ENCODE measurements at regions not wholly inside any gene's neighbourhood (a gene's known extent, or its start where the extent isn't known, plus 50 kb on each side); places are given as distances from the start of the nearest gene placed in this dataset.

DNA sequence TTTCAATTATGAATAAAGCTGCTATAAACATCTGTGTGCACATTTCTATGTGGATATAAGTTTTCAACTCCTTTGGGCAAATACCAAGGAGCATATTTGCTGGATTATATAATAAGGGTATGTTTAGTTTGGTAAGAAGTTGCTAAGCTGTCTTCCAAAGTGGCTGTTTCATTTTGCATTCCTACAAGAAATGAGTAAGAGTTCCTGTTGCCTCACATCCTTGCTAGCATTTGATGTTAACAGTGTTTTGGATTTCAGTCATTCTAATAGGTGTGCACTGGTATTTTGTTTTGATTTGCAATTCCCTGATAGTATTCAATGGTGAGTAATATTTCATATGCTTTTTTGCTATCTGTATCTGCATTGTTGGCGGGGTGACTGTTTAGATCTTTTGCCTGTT is 120.7 kb upstream of the MDFIC2 start:
- intact Hi-C loops (cut with DNase I): no loop called here
- H3K27ac ChIP-seq: no peak overlapping the region

DNA sequence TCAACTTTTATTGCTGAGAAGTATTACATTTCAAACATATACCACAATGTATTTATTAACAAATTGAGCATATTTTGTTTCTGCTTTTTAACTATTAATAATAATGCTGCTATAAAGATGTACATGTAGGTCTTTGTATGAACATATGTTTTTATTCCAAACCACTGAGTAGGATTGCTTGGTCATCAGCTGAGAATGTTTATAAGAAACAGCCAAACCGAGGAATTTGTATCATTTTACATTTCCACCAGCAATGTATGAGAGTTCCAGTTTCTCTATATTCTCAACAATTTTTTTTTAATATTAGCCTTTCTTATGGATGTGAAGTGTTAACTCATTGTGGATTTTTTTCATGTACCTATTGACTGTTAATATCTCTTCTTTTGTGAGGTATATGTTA is 119.5 kb upstream of the MDFIC2 start:
- Histone ChIP-seq H3K9me3 (no peaks in the 10 kb centered on the region), H3K4me1 (no peaks in the 10 kb centered on the region), H3K4me3 (no peak overlapping the region), H3K36me3 (no peaks in the 10 kb centered on the region), H3K27me3 (no peaks in the 10 kb centered on the region), H3K27ac (no peak overlapping the region)
- intact Hi-C loops (cut with DNase I): no loop called here
- TF ChIP-seq, protein P1, sequence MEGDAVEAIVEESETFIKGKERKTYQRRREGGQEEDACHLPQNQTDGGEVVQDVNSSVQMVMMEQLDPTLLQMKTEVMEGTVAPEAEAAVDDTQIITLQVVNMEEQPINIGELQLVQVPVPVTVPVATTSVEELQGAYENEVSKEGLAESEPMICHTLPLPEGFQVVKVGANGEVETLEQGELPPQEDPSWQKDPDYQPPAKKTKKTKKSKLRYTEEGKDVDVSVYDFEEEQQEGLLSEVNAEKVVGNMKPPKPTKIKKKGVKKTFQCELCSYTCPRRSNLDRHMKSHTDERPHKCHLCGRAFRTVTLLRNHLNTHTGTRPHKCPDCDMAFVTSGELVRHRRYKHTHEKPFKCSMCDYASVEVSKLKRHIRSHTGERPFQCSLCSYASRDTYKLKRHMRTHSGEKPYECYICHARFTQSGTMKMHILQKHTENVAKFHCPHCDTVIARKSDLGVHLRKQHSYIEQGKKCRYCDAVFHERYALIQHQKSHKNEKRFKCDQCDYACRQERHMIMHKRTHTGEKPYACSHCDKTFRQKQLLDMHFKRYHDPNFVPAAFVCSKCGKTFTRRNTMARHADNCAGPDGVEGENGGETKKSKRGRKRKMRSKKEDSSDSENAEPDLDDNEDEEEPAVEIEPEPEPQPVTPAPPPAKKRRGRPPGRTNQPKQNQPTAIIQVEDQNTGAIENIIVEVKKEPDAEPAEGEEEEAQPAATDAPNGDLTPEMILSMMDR (IDR thresholded peaks at IDR 0.05): no peak
- DNase-seq (ENCODE audit: low spot score in 2 of 2): no peak

More for the DNA sequence above, 120.7 kb upstream of the MDFIC2 start:
- H3K36me3 ChIP-seq: no peaks in the 10 kb centered on the region
- TF ChIP-seq, protein P1 (IDR thresholded peaks at IDR 0.05): no peak
- no peaks in the 10 kb centered on the region for H3K27me3 ChIP-seq
- no peaks in the 10 kb centered on the region for H3K9me3 ChIP-seq
- H3K4me3 ChIP-seq: no peak overlapping the region
- no peak for DNase-seq (ENCODE audit: low spot score in 2 of 2)
- no peaks in the 10 kb centered on the region for H3K4me1 ChIP-seq

DNA sequence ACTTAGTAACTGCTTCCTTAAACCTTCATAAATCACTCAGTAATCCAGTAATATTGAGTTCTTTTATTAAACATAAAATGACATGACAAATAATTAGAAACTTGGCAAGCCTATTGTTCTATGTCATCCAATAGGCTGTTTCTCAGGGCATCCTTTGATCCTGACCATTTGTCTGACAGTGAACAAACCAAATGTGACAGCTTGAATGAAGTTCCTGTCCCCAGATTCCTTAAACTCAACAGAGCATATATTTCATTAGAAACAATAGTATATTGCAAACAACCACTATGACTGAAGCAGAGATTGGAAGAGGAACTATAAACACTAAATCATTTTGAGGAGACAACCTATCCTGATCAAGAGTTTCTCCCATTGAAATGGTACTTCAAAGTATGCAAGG is 113.6 kb upstream of the MDFIC2 start:
- DNase-seq (ENCODE audit: low spot score in 2 of 2): no peak

DNA sequence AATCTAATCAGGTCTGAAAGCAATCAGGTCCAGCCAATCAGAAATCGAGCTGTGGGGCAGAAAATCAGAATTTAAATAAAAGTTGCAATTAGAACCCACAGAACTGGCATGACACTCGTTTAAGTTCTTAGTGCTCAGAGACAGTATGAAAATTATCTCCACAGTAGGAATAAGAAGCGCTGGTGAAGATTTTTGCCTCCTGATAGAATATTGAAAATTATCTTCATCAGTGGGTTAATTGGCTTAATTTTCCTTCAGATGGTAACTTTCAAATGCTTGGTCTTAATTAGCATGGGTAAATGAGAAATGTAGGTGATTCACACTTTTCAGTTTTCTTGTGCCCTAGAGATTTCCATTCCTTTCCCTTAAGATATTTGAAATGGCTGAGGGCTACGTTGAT is 109.1 kb upstream of the MDFIC2 start:
- H3K4me3 ChIP-seq: no peak overlapping the region

More for the DNA sequence above, 113.6 kb upstream of the MDFIC2 start:
- H3K4me1 ChIP-seq: no peaks in the 10 kb centered on the region
- TF ChIP-seq, protein P1 (IDR thresholded peaks at IDR 0.05): no peak
- no peak overlapping the region for H3K4me3 ChIP-seq
- intact Hi-C loops (cut with DNase I): no loop called here
- H3K36me3 ChIP-seq: no peaks in the 10 kb centered on the region
- H3K9me3 ChIP-seq: no peaks in the 10 kb centered on the region
- no peak overlapping the region for H3K27ac ChIP-seq
- no peaks in the 10 kb centered on the region for H3K27me3 ChIP-seq

DNA sequence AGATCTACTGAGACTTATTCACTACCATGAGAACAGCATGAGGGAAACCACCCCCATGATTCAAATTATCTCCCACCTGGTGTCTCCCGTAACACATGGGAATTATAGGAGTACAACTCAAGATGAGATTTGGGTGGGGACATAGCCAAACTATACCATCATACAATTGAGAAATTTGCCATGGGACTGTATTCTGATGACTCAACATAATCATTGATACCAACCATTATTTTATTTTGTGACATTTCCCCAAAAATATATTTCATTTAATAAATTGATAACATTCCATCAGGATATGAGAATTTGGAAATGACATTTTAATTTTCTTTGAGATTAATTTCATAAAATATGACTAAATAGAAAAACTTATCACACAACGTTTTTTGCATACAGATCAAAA is 96.6 kb upstream of the MDFIC2 start:
- H3K4me1 ChIP-seq: no peaks in the 10 kb centered on the region
- H3K9me3 ChIP-seq: no peaks in the 10 kb centered on the region
- intact Hi-C loops (cut with DNase I): no loop called here

More for the DNA sequence above, 109.1 kb upstream of the MDFIC2 start:
- TF ChIP-seq, protein P1 (IDR thresholded peaks at IDR 0.05): no peak
- intact Hi-C loops (cut with DNase I): no loop called here
- H3K27ac ChIP-seq: no peak overlapping the region
- no peaks in the 10 kb centered on the region for H3K36me3 ChIP-seq
- H3K9me3 ChIP-seq: no peaks in the 10 kb centered on the region
- no peaks in the 10 kb centered on the region for H3K4me1 ChIP-seq
- no peak for DNase-seq (ENCODE audit: low spot score in 2 of 2)
- no peaks in the 10 kb centered on the region for H3K27me3 ChIP-seq

More for the DNA sequence above, 96.6 kb upstream of the MDFIC2 start:
- Histone ChIP-seq H3K27ac (no peak overlapping the region), H3K27me3 (no peaks in the 10 kb centered on the region), H3K4me3 (no peak overlapping the region), H3K36me3 (no peaks in the 10 kb centered on the region)
- no peak for DNase-seq (ENCODE audit: low spot score in 2 of 2)
- TF ChIP-seq, protein P1 (IDR thresholded peaks at IDR 0.05): no peak

Data from ascending aorta (tissue), 2 donors.